Endothelial cell of umbilical vein (primary cell): ENCODE measurements at regions not wholly inside any gene's neighbourhood (a gene's known extent, or its start where the extent isn't known, plus 50 kb on each side); places are given as distances from the start of the nearest gene placed in this dataset.

Source experiments
- BruUV-seq: library from RNA; stranded (reverse); fragments of 400-500 nt; replicated peaks from 2 replicates; lab custom pipeline; 2021; lab: Mats Ljungman, UMichigan
- CTCF ChIA-PET: fragments of 300-600, 350-600 bp; sonication (Branson Sonifier 250); formaldehyde crosslinking; loops from one replicate; lab custom pipeline; 2021; ENCODE audit warnings: antibody characterized with exemption, inconsistent platforms; lab: Charles Lee
- POLR2A ChIA-PET: fragments of 300-600, 350-600 bp; sonication (Branson Sonifier 250); formaldehyde crosslinking; loops from one replicate; lab custom pipeline; 2021; ENCODE audit warnings: antibody characterized with exemption, inconsistent platforms; lab: Charles Lee
- DNase-seq: peaks from one replicate; pipeline ENCODE4 v3.0.0-alpha.2; 2011; ENCODE audit warnings: low read depth, low spot score
- FAIRE-seq: peaks from 2 replicates; lab custom pipeline; 2011; peaks lifted over from hg19 to GRCh38; lab: Jason Lieb, UNC
- H2AFZ ChIP-seq: 2 replicates; pipeline ENCODE4 v1.6.0; 2012; ENCODE audit warnings: low read depth, low read length, control low read depth, inconsistent platforms
- H3K27ac ChIP-seq: 2 replicates; pipeline ENCODE4 v1.5.1; 2011; ENCODE audit warnings: low read depth, mild to moderate bottlenecking, control low read depth, low read length, moderate library complexity; ENCODE audit not compliant: insufficient read depth
- H3K27me3 ChIP-seq, 2 experiments: 2 replicates each; pipeline versions ENCODE4 v1.6.0 to v1.6.1; 2011; ENCODE audit warnings: low read length in 2 of 2, mixed read lengths in 1 of 2; ENCODE audit not compliant: control insufficient read depth in 2 of 2, insufficient read depth in 2 of 2
- H3K36me3 ChIP-seq, 2 experiments: 2 replicates in 1 of 2; 3 replicates in 1 of 2; pipeline ENCODE4 v1.5.1; 2011; ENCODE audit warnings: low read length in 2 of 2, mild to moderate bottlenecking in 1 of 2, moderate library complexity in 1 of 2; ENCODE audit not compliant: control insufficient read depth in 2 of 2, insufficient read depth in 2 of 2; ENCODE audit errors: extremely low read depth in 1 of 2
- H3K4me1 ChIP-seq: 3 replicates; pipeline ENCODE4 v1.5.1; 2011; ENCODE audit warnings: mild to moderate bottlenecking, low read length; ENCODE audit not compliant: control insufficient read depth, insufficient read depth; ENCODE audit errors: extremely low read depth
- H3K4me2 ChIP-seq: 2 replicates; pipeline ENCODE4 v1.6.1; 2011; ENCODE audit warnings: low read length, control low read depth, mixed read lengths; ENCODE audit not compliant: insufficient read depth
- H3K4me3 ChIP-seq, 3 experiments: fragments of 200-600 bp in 1 of 3; sonication (generic), shearing (Covaris generic) in 1 of 3; replicated peaks in 1 of 3; 2 replicates each; pipeline ENCODE4 v1.5.1; 2011 to 2016; ENCODE audit warnings: control low read depth in 3 of 3, low read length in 3 of 3, mild to moderate bottlenecking in 2 of 3, inconsistent platforms in 1 of 3, low read depth in 1 of 3, moderate library complexity in 1 of 3; ENCODE audit not compliant: insufficient read depth in 1 of 3
- H3K79me2 ChIP-seq: 2 replicates; pipeline ENCODE4 v1.6.0; 2012; ENCODE audit warnings: low read length, inconsistent platforms; ENCODE audit not compliant: control insufficient read depth, insufficient read depth
- H3K9ac ChIP-seq: replicated peaks from 2 replicates; pipeline ENCODE3; 2011; ENCODE audit warnings: low read length, control low read depth; ENCODE audit not compliant: insufficient read depth; ENCODE audit errors: extremely low read depth
- H3K9me1 ChIP-seq: replicated peaks from 3 replicates; pipeline ENCODE4 v1.6.0; 2011; ENCODE audit warnings: mild to moderate bottlenecking, low read length; ENCODE audit not compliant: control insufficient read depth, insufficient read depth; ENCODE audit errors: extremely low read depth
- H3K9me3 ChIP-seq: replicated peaks from 2 replicates; pipeline ENCODE4 v1.5.1; 2012; ENCODE audit warnings: low read length, inconsistent platforms; ENCODE audit not compliant: control insufficient read depth, insufficient read depth
- H4K20me1 ChIP-seq: replicated peaks from 2 replicates; pipeline ENCODE3; 2011; ENCODE audit warnings: mild to moderate bottlenecking, low read length; ENCODE audit not compliant: control insufficient read depth, insufficient read depth; ENCODE audit errors: extremely low read depth
- EZH2 ChIP-seq: IDR thresholded peaks from 2 replicates; pipeline ENCODE4 v1.6.1; 2012; ENCODE audit warnings: borderline replicate concordance, low read depth, mild to moderate bottlenecking, moderate library complexity, low read length, inconsistent platforms; ENCODE audit not compliant: severe bottlenecking
- FOS ChIP-seq: IDR thresholded peaks from 2 replicates; pipeline ENCODE4 v1.6.1; 2011; ENCODE audit warnings: mild to moderate bottlenecking, low read length, moderate library complexity, borderline replicate concordance; ENCODE audit not compliant: insufficient read depth
- GATA2 ChIP-seq: IDR thresholded peaks from 2 replicates; pipeline ENCODE4 v1.7.0; 2011; ENCODE audit warnings: low read depth, mild to moderate bottlenecking, moderate library complexity, mixed read lengths, low read length; ENCODE audit not compliant: insufficient read length, insufficient read depth
- JUN ChIP-seq: IDR thresholded peaks from 2 replicates; pipeline ENCODE4 v1.6.1; 2011; ENCODE audit warnings: borderline replicate concordance, low read depth; ENCODE audit not compliant: insufficient read length, insufficient read depth
- MYC ChIP-seq: IDR thresholded peaks from one replicate; pipeline ENCODE4 v1.6.1; 2011; ENCODE audit warnings: mild to moderate bottlenecking, low read depth, low read length
- POLR2A ChIP-seq: IDR thresholded peaks from 2 replicates; pipeline ENCODE4 v1.6.1; 2012; ENCODE audit warnings: low read depth, mild to moderate bottlenecking, control low read depth, low read length
- POLR2AphosphoS5 ChIP-seq: IDR thresholded peaks from 2 replicates; pipeline ENCODE4 v1.6.1; 2012; ENCODE audit warnings: low read depth, mild to moderate bottlenecking, control low read depth, low read length, moderate library complexity; ENCODE audit not compliant: insufficient read depth
- dilution Hi-C: fragments of 300-500 bp; cut with MboI; formaldehyde crosslinking; loops from one replicate; pipeline ENCODE4 v1.15.0; 2019; ENCODE audit warnings: low sequenced_read_pairs; ENCODE audit not compliant: extremely low pct_ligation_motif_present
- intact Hi-C: fragments of 100-400 bp; cut with micrococcal nuclease; formaldehyde crosslinking; loops from one replicate; pipeline ENCODE4 v1.10.0; 2022
- TF ChIP-seq, protein P1 (sequence below), 2 donors: IDR thresholded peaks; 1 replicate in 1 of 2; 2 replicates in 1 of 2; pipeline ENCODE4 v1.5.1; 2011; ENCODE audit warnings: low read length in 2 of 2, mild to moderate bottlenecking in 2 of 2, moderate library complexity in 2 of 2, control low read depth in 1 of 2, inconsistent platforms in 1 of 2, low read depth in 1 of 2; ENCODE audit not compliant: insufficient read depth in 1 of 2; ENCODE audit errors: extremely low read depth in 1 of 2
- TF ChIP-seq, protein P2 (sequence below): IDR thresholded peaks from 2 replicates; pipeline ENCODE4 v1.6.1; 2011; ENCODE audit not compliant: insufficient read depth, insufficient read length

DNA sequence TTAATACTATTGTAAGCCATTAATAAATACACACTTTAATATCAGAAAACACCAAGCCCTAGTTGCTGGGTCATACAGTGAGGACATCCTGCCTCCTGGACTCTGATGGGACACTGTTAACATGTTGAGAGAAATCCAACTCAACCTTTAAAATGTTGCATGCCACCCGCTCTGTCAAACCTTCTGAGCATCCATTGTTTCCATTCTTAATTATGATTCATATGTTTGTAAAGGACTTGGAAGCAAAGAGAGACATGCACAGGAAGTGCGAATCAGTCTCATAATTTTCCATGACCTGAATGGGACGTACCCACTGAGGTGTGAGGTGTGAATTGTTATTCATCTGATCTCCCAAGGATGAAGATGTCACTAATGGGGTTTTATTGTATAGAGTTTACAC lies 186.4 kb downstream of the CAAP1 start:
- no peaks in the 10 kb centered on the region for H3K27me3 ChIP-seq
- H3K4me1 ChIP-seq = no peaks in the 10 kb centered on the region
- no TSS peak for BruUV-seq
- CTCF ChIA-PET = no interaction called here
- TF ChIP-seq FOS (no peak), MYC (no peak), POLR2AphosphoS5 (no peak), JUN (no peak), GATA2 (no peak), POLR2A (no peak)
- TF ChIP-seq, protein P1, sequence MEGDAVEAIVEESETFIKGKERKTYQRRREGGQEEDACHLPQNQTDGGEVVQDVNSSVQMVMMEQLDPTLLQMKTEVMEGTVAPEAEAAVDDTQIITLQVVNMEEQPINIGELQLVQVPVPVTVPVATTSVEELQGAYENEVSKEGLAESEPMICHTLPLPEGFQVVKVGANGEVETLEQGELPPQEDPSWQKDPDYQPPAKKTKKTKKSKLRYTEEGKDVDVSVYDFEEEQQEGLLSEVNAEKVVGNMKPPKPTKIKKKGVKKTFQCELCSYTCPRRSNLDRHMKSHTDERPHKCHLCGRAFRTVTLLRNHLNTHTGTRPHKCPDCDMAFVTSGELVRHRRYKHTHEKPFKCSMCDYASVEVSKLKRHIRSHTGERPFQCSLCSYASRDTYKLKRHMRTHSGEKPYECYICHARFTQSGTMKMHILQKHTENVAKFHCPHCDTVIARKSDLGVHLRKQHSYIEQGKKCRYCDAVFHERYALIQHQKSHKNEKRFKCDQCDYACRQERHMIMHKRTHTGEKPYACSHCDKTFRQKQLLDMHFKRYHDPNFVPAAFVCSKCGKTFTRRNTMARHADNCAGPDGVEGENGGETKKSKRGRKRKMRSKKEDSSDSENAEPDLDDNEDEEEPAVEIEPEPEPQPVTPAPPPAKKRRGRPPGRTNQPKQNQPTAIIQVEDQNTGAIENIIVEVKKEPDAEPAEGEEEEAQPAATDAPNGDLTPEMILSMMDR (IDR thresholded peaks at IDR 0.05; ENCODE audit: extremely low read depth in 1 of 2, insufficient read depth in 1 of 2, low read depth in 1 of 2, low read length in 2 of 2) = no peak
- H3K79me2 ChIP-seq = no peaks in the 10 kb centered on the region
- no peak overlapping the region for H3K4me3 ChIP-seq
- intact Hi-C loops = no loop called here
- H3K9ac ChIP-seq = no peak overlapping the region
- no peak for FAIRE-seq
- no peaks in the 10 kb centered on the region for H3K36me3 ChIP-seq
- no peak overlapping the region for H3K4me2 ChIP-seq
- no peaks in the 10 kb centered on the region for H4K20me1 ChIP-seq
- H3K27ac ChIP-seq = no peak overlapping the region
- POLR2A ChIA-PET = no interaction called here
- dilution Hi-C loops = no loop called here
- H2AFZ ChIP-seq = no peak overlapping the region
- no peaks in the 10 kb centered on the region for H3K9me3 ChIP-seq
- H3K9me1 ChIP-seq = no peaks in the 10 kb centered on the region
- no peak for DNase-seq

DNA sequence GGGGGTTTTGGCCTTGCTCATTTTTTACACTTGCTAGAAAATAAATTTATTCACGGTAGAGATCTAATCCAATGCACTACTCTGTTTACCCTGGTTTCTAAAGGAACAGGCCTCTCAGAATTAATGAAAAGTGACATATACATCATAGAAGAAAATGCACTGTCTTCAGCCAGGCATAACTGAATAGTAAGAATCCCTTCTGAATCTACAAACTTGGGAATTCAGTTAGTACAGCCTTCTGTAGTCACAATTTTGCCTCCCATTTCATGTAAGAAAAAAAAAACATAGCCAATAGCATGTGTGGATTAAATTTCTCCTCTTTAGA lies 197.3 kb downstream of the CAAP1 start:
- Histone ChIP-seq H3K27ac (no peak overlapping the region), H3K4me3 (no peak overlapping the region), H3K4me2 (no peak overlapping the region), H3K27me3 (no peaks in the 10 kb centered on the region), H3K9me1 (no peaks in the 10 kb centered on the region), H3K36me3 (no peaks in the 10 kb centered on the region), H3K9ac (no peak overlapping the region), H2AFZ (no peak overlapping the region), H4K20me1 (no peaks in the 10 kb centered on the region), H3K79me2 (no peaks in the 10 kb centered on the region), H3K9me3 (no peaks in the 10 kb centered on the region), H3K4me1 (no peaks in the 10 kb centered on the region)
- dilution Hi-C loops = no loop called here
- FAIRE-seq (no peak), DNase-seq (no peak)
- TF ChIP-seq MYC (no peak), FOS (no peak), GATA2 (no peak), POLR2A (no peak), JUN (no peak), EZH2 (no peak), POLR2AphosphoS5 (no peak)
- TF ChIP-seq, protein P1 (IDR thresholded peaks at IDR 0.05; ENCODE audit: extremely low read depth in 1 of 2, insufficient read depth in 1 of 2, low read depth in 1 of 2, low read length in 2 of 2) = no peak
- TF ChIP-seq, protein P2, sequence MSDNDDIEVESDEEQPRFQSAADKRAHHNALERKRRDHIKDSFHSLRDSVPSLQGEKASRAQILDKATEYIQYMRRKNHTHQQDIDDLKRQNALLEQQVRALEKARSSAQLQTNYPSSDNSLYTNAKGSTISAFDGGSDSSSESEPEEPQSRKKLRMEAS = no peak
- no TSS peak for BruUV-seq
- intact Hi-C loops = no loop called here
- POLR2A ChIA-PET = no interaction called here
- CTCF ChIA-PET = no interaction called here
